GM12878 (cell line): ENCODE measurements at regions not wholly inside any gene's neighbourhood (a gene's known extent, or its start where the extent isn't known, plus 50 kb on each side); places are given as distances from the start of the nearest gene placed in this dataset.

Source experiments
- ATAC-seq: fragments of 200-7000 bp; cut with Tn5 transposase; 3 replicates; pipeline ENCODE4 v1.9.1; 2020; ENCODE audit warnings: mild to moderate bottlenecking, moderate library complexity
- BruUV-seq: library from RNA; stranded (reverse); fragments of 400-500 nt; replicated peaks from 2 replicates; lab custom pipeline; 2021; lab: Mats Ljungman, UMichigan
- CTCF ChIA-PET: fragments of 300-600 bp; sonication (Branson Sonifier 250); formaldehyde crosslinking; extraction: SDS; loops from one replicate; lab custom pipeline; 2021; ENCODE audit warnings: inconsistent platforms; lab: Yijun Ruan, JAX
- POLR2A ChIA-PET: fragments of 350-600 bp; formaldehyde crosslinking; extraction: SDS; loops from one replicate; lab custom pipeline; 2021; ENCODE audit warnings: inconsistent platforms; lab: Charles Lee
- RAD21 ChIA-PET: fragments of 300-600 bp; sonication (Branson Sonifier 250); formaldehyde crosslinking; loops from one replicate; lab custom pipeline; 2023; ENCODE audit warnings: antibody characterized with exemption; ENCODE audit not compliant: unreplicated experiment; lab: Charles Lee
- SMC1A ChIA-PET: fragments of 300-600 bp; sonication (Branson Sonifier 250); formaldehyde crosslinking; loops from one replicate; lab custom pipeline; 2023; ENCODE audit not compliant: unreplicated experiment, uncharacterized antibody; lab: Charles Lee
- DNase-seq: peaks from one replicate; pipeline ENCODE4 v3.0.0-alpha.2; 2011; ENCODE audit warnings: low read depth, low spot score
- FAIRE-seq: peaks from 3 replicates; lab custom pipeline; 2011; peaks lifted over from hg19 to GRCh38; lab: Jason Lieb, UNC
- H2AFZ ChIP-seq: 2 replicates; pipeline ENCODE4 v1.6.0; 2011; ENCODE audit warnings: low read depth, low read length, control low read depth; ENCODE audit not compliant: control insufficient read depth
- H3K27ac ChIP-seq: 2 replicates; pipeline ENCODE4 v1.5.1; 2011; ENCODE audit warnings: control low read depth; ENCODE audit not compliant: control insufficient read depth, insufficient read depth
- H3K27me3 ChIP-seq, 2 experiments: replicated peaks in 1 of 2; 2 replicates each; pipeline versions ENCODE4 v1.6.0 to v1.6.1; 2011; ENCODE audit warnings: low read length in 1 of 2; ENCODE audit not compliant: control insufficient read depth in 2 of 2, insufficient read depth in 2 of 2
- H3K36me3 ChIP-seq, 2 experiments: 2 replicates each; pipeline ENCODE4 v1.5.1; 2011; ENCODE audit warnings: low read length in 1 of 2; ENCODE audit not compliant: control insufficient read depth in 2 of 2, insufficient read depth in 2 of 2
- H3K4me1 ChIP-seq: 2 replicates; pipeline ENCODE4 v1.6.1; 2011; ENCODE audit warnings: mild to moderate bottlenecking, low read length, moderate library complexity, mixed read lengths; ENCODE audit not compliant: control insufficient read depth, insufficient read depth
- H3K4me2 ChIP-seq: 2 replicates; pipeline ENCODE4 v1.6.0; 2011; ENCODE audit warnings: control low read depth; ENCODE audit not compliant: control insufficient read depth, insufficient read depth
- H3K4me3 ChIP-seq: fragments of 200-600 bp; sonication (generic); 2 replicates; pipeline ENCODE4 v1.5.1; 2016
- H3K79me2 ChIP-seq: 2 replicates; pipeline ENCODE4 v1.6.0; 2011; ENCODE audit warnings: low read length; ENCODE audit not compliant: control insufficient read depth, insufficient read depth
- H3K9ac ChIP-seq: 2 replicates; pipeline ENCODE4 v1.8.0; 2011; ENCODE audit warnings: low read length, control low read depth, mixed read lengths; ENCODE audit not compliant: control insufficient read depth, insufficient read depth
- H3K9me3 ChIP-seq: replicated peaks from 3 replicates; pipeline ENCODE4 v1.5.1; 2011; ENCODE audit warnings: mild to moderate bottlenecking, low read length; ENCODE audit not compliant: control insufficient read depth, insufficient read depth
- H4K20me1 ChIP-seq: 2 replicates; pipeline ENCODE4 v1.6.0; 2011; ENCODE audit not compliant: control insufficient read depth, insufficient read depth
- CBX5 ChIP-seq: sonication (generic); IDR thresholded peaks from 2 replicates; pipeline ENCODE4 v1.6.1; 2016; ENCODE audit warnings: low read depth, moderate library complexity, mild to moderate bottlenecking, inconsistent platforms
- CREM ChIP-seq: IDR thresholded peaks from 2 replicates; pipeline ENCODE4 v1.6.1; 2014; ENCODE audit warnings: antibody characterized with exemption, low read depth
- ESRRA ChIP-seq: IDR thresholded peaks from 2 replicates; pipeline ENCODE4 v1.6.1; 2012; ENCODE audit warnings: mild to moderate bottlenecking, low read length, improper control_type of control experiment
- GABPA ChIP-seq: IDR thresholded peaks from 2 replicates; pipeline ENCODE4 v1.6.1; 2014; ENCODE audit warnings: antibody characterized with exemption, low read depth, mild to moderate bottlenecking, inconsistent platforms
- GATAD2B ChIP-seq: fragments of 450-650 bp; conservative IDR thresholded peaks from 2 replicates; pipeline ENCODE4 v1.6.1; 2017; ENCODE audit warnings: low read depth, mild to moderate bottlenecking, moderate library complexity
- HCFC1 ChIP-seq: fragments of 150-350 bp; IDR thresholded peaks from 2 replicates; pipeline ENCODE4 v1.6.1; 2014; ENCODE audit warnings: low read length
- NBN ChIP-seq: fragments of 450-650 bp; IDR thresholded peaks from 2 replicates; pipeline ENCODE4 v1.6.1; 2016
- POLR2AphosphoS2 ChIP-seq: IDR thresholded peaks from 2 replicates; pipeline ENCODE4 v1.6.1; 2011; ENCODE audit warnings: low read depth, mild to moderate bottlenecking, low read length, improper control_type of control experiment, moderate library complexity
- POLR2AphosphoS5 ChIP-seq: IDR thresholded peaks from 2 replicates; pipeline ENCODE4 v1.6.1; 2011; ENCODE audit warnings: mild to moderate bottlenecking, low read length, inconsistent platforms
- RAD21 ChIP-seq: IDR thresholded peaks from 2 replicates; pipeline ENCODE4 v1.6.1; 2011; ENCODE audit warnings: mild to moderate bottlenecking, low read depth, low read length, moderate library complexity; ENCODE audit not compliant: insufficient read depth
- RELA ChIP-seq: fragments of 450-650 bp; IDR thresholded peaks from 2 replicates; pipeline ENCODE4 v1.8.0; 2014; ENCODE audit warnings: borderline replicate concordance; ENCODE audit not compliant: partially characterized antibody
- USF1 ChIP-seq: IDR thresholded peaks from 2 replicates; pipeline ENCODE4 v1.6.1; 2011; ENCODE audit warnings: borderline replicate concordance, low read depth, mild to moderate bottlenecking, moderate library complexity, mixed read lengths, low read length; ENCODE audit not compliant: insufficient read depth; ENCODE audit errors: extremely low read length
- YBX1 ChIP-seq: fragments of 450-650 bp; IDR thresholded peaks from 2 replicates; pipeline ENCODE4 v1.6.1; 2016; ENCODE audit warnings: antibody characterized with exemption
- ZSCAN29 ChIP-seq: fragments of 450-650 bp; IDR thresholded peaks from 2 replicates; pipeline ENCODE4 v1.6.1; 2017; ENCODE audit warnings: mild to moderate bottlenecking, moderate library complexity
- WGBS: methylation state at CpG from one replicate; pipeline ENCODE4 v1.1.6; 2016; ENCODE audit warnings: low lambda C conversion rate; ENCODE audit not compliant: insufficient replicate concordance, insufficient coverage; ENCODE audit errors: missing lambda C conversion rate; 5-methylcytosine and 5-hydroxymethylcytosine counted together
- in situ Hi-C: fragments of 300-500 bp; cut with MboI; formaldehyde crosslinking; loops from 9 replicates; pipeline ENCODE4 v1.14.3; 2018; ENCODE audit warnings: mixed read lengths
- intact Hi-C: fragments of 100-400 bp; cut with micrococcal nuclease; formaldehyde crosslinking; loops from one replicate; pipeline ENCODE4 v1.14.2; 2022; ENCODE audit not compliant: unreplicated experiment
- TF ChIP-seq, protein P1 (sequence below): fragments of 450-650 bp; IDR thresholded peaks from 2 replicates; pipeline ENCODE4 v1.6.1; 2018; ENCODE audit warnings: borderline replicate concordance, mild to moderate bottlenecking; ENCODE audit not compliant: partially characterized antibody
- TF ChIP-seq, protein P2 (sequence below): fragments of 450-650 bp; IDR thresholded peaks from 2 replicates; pipeline ENCODE4 v1.6.1; 2016; ENCODE audit warnings: mild to moderate bottlenecking

GRCh38 chr1:114232691-114233090, 79.0 kb upstream of the SYT6 start:
- Histone ChIP-seq H3K4me2 (no peak overlapping the region), H3K9me3 (no peaks in the 10 kb centered on the region), H3K4me1 (no peaks in the 10 kb centered on the region), H3K36me3 (no peaks in the 10 kb centered on the region), H3K4me3 (no peak overlapping the region), H4K20me1 (no peaks in the 10 kb centered on the region; the same call in 1 of the 2 replicates), H3K79me2 (no peaks in the 10 kb centered on the region), H3K27me3 (no peaks in the 10 kb centered on the region; a peak in 1 of 4 replicates), H3K27ac (no peak overlapping the region), H2AFZ (no peak overlapping the region), H3K9ac (no peak overlapping the region)
- ChIA-PET CTCF (no interaction called here), RAD21 (no interaction called here), SMC1A (no interaction called here), POLR2A (no interaction called here)
- in situ Hi-C loops = no loop called here
- intact Hi-C loops = no loop called here
- TF ChIP-seq NBN = no peak
- no peak for FAIRE-seq
- WGBS = 34% methylated on average over 6 of the region's 6 CpGs
- DNase-seq = no peak
- no peak for ATAC-seq
- BruUV-seq = no TSS peak

DNA sequence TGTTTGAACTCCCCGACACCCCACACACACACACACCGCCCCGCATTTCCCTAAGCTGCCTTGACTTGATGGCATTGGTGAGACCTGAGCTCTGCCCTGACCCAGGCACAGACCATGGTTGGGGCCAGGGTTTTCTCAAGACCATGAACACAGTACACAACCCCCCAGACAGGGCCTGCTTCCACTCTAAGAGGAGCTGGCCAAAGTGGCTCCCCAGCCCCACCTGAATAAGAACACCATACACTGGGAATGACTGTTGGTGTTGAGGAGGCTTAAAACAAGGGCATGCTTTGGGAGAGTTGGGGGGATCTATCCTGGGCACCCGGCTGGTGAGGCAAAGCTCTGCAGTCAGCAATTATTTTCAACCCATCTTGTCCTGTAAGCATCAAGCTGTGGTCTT, 77.6 kb upstream of the SYT6 start:
- Histone ChIP-seq H4K20me1 (no peaks in the 10 kb centered on the region; the same call in 1 of the 2 replicates), H2AFZ (no peak overlapping the region), H3K4me1 (no peaks in the 10 kb centered on the region), H3K79me2 (no peaks in the 10 kb centered on the region), H3K27ac (no peak overlapping the region), H3K9me3 (no peaks in the 10 kb centered on the region), H3K4me3 (no peak overlapping the region), H3K27me3 (peaks cover 0 to under 1% of the 10 kb centered on the region in 2 experiments; a peak in 2 of 4 replicates), H3K9ac (no peak overlapping the region), H3K36me3 (no peaks in the 10 kb centered on the region), H3K4me2 (no peak overlapping the region)
- ChIA-PET SMC1A (no interaction called here), CTCF (no interaction called here), RAD21 (no interaction called here), POLR2A (interaction anchor here (0.9 kb wide), 1 partner anchor 32 kb away, joined by 3 read pairs; no protein-coding TSS in a partner anchor)
- DNase-seq (no peak), ATAC-seq (no peak), FAIRE-seq (no peak)
- WGBS = 44% methylated on average over 4 of the region's 4 CpGs
- intact Hi-C loops = no loop called here
- in situ Hi-C loops = no loop called here
- BruUV-seq = no TSS peak
- no peak for TF ChIP-seq RAD21
- no peak for TF ChIP-seq YBX1
- TF ChIP-seq POLR2AphosphoS2 = no peak
- no peak for TF ChIP-seq ZSCAN29
- TF ChIP-seq, protein P1, sequence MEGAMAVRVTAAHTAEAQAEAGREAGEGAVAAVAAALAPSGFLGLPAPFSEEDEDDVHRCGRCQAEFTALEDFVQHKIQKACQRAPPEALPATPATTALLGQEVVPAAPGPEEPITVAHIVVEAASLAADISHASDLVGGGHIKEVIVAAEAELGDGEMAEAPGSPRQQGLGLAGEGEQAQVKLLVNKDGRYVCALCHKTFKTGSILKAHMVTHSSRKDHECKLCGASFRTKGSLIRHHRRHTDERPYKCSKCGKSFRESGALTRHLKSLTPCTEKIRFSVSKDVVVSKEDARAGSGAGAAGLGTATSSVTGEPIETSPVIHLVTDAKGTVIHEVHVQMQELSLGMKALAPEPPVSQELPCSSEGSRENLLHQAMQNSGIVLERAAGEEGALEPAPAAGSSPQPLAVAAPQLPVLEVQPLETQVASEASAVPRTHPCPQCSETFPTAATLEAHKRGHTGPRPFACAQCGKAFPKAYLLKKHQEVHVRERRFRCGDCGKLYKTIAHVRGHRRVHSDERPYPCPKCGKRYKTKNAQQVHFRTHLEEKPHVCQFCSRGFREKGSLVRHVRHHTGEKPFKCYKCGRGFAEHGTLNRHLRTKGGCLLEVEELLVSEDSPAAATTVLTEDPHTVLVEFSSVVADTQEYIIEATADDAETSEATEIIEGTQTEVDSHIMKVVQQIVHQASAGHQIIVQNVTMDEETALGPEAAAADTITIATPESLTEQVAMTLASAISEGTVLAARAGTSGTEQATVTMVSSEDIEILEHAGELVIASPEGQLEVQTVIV = no peak
- no peak for TF ChIP-seq POLR2AphosphoS5
- TF ChIP-seq RELA = no peak
- no peak for TF ChIP-seq CBX5
- no peak for TF ChIP-seq USF1
- TF ChIP-seq HCFC1 = no peak
- no peak for TF ChIP-seq GATAD2B
- no peak for TF ChIP-seq CREM
- TF ChIP-seq, protein P2, sequence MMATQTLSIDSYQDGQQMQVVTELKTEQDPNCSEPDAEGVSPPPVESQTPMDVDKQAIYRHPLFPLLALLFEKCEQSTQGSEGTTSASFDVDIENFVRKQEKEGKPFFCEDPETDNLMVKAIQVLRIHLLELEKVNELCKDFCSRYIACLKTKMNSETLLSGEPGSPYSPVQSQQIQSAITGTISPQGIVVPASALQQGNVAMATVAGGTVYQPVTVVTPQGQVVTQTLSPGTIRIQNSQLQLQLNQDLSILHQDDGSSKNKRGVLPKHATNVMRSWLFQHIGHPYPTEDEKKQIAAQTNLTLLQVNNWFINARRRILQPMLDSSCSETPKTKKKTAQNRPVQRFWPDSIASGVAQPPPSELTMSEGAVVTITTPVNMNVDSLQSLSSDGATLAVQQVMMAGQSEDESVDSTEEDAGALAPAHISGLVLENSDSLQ = no peak
- no peak for TF ChIP-seq ESRRA
- no peak for TF ChIP-seq GABPA
